ENCODE measurements at regions not wholly inside any gene's neighbourhood (a gene's known extent, or its start where the extent isn't known, plus 50 kb on each side); places are given as distances from the start of the nearest gene placed in this dataset.

DNA sequence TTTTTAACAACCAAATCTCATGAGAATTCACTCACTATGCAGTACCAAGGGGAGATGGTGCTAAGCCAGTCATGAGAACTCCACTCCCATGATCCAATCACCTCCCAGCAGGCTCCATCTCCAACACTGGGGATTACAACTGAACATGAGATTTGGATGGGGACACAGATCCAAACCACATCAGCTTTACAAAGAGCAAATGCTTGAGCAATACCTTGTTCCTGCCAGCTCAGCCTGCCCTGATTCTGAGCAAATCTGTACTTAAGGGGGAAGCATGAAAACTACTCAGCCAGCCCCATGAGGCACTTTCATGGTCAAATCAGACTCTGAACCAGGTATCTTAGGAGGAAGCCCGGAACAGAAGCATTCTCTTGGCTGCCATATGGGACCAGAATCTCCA lies 259.9 kb downstream of the TBC1D4 start:
- TF ChIP-seq, protein P1, sequence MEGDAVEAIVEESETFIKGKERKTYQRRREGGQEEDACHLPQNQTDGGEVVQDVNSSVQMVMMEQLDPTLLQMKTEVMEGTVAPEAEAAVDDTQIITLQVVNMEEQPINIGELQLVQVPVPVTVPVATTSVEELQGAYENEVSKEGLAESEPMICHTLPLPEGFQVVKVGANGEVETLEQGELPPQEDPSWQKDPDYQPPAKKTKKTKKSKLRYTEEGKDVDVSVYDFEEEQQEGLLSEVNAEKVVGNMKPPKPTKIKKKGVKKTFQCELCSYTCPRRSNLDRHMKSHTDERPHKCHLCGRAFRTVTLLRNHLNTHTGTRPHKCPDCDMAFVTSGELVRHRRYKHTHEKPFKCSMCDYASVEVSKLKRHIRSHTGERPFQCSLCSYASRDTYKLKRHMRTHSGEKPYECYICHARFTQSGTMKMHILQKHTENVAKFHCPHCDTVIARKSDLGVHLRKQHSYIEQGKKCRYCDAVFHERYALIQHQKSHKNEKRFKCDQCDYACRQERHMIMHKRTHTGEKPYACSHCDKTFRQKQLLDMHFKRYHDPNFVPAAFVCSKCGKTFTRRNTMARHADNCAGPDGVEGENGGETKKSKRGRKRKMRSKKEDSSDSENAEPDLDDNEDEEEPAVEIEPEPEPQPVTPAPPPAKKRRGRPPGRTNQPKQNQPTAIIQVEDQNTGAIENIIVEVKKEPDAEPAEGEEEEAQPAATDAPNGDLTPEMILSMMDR (optimal IDR thresholded peaks at IDR 0.05 in 1 of 3, IDR thresholded peaks at IDR 0.05 in 1 of 3, conservative IDR thresholded peaks at IDR 0.05 in 1 of 3; ENCODE audit: extremely low read depth in 1 of 3, insufficient read depth in 2 of 3, low read length in 3 of 3): no peak
- no peak for TF ChIP-seq EZH2 (IDR thresholded peaks at IDR 0.05; ENCODE audit: low read length)
